HG03432 (cell line): ENCODE measurements at regions not wholly inside any gene's neighbourhood (a gene's known extent, or its start where the extent isn't known, plus 50 kb on each side); places are given as distances from the start of the nearest gene placed in this dataset.
"Not testable (repeated sequence)": the region's sequence is repeated elsewhere in the genome, so short reads cannot be mapped to it uniquely, and the experiment has no call there.

ENCODE experiments used
- ATAC-seq: cut with Tn5 transposase; IDR thresholded peaks from one replicate; pipeline ENCODE4 v1.9.1; 2021; ENCODE audit warnings: mild to moderate bottlenecking, moderate library complexity; ENCODE audit not compliant: unreplicated experiment

DNA sequence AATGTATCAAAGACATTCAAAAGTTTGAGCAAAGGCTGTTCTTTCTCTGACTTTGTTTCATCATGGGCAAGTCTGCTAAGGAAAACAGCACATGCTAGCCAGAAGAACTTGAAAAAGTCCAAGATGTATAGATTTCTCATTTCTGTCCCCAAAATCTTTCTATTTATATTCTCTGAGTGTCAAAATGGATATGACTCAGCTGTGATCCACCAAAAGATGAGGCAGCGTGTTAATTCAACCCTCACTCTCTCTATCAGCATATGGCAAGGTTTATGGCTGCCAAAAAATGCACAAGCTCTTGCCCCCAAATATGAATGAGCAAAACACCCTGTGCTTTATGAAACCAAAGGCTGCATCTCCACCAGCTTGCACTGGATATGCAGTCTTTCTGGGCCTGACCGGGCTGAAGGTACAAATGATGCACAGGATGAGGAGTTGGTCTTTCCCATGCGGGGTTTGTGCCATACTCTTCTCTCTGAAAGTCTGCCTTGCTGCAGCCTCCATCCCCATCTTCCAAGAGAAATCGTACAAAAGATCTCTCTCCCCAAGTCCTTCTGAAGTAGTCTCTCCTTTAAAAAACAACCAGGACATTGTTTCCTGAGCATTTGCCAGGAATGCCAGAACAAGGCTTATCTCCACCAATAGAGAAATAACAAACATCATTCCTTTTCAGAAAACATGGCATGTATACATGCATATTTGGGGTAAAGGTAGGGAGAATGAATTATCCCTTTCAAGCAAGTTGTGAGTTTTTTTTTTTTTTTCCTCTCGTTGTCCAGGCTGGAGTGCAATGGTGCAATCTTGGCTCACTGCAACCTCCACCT is 203.4 kb downstream of the TMX1 start:
- no peak for ATAC-seq

DNA sequence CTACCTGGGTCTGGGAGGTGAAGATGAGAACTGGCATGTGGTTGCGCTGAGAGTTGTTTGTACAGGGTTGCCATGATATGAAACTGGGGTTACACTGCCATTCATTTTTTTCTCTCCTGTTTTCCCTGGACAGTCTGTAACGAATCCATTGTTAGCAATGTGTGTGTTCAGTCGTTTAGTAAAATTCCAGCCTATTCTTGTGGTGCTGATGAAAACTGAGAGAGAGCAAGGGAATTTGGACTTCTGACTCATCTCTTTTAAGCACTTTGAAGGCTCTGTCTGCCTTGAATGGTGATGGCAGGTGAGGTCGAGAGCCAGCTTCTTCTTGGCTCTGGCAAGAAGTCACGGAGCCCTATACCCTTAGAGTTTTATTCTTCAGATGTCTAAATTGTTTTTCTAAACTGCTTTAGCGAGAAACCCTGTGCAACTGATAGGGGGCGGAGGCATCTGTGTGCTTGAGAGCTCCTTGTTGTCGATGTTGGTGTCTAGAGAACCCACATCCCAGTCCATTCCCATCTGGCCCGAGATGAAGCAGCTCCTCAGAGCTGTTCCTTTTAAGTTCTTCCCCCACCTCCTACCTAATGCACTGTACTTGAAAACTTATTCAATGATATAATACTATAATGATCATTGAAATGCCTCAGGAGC is 204.4 kb downstream of the TMX1 start:
- ATAC-seq, result no peak

GRCh38 chr14:51445001-51445390 is 204.9 kb downstream of the TMX1 start:
- no peak for ATAC-seq

- ATAC-seq, result no peak
These were observed 204.9 kb upstream of the FRMD6 start for GRCh38 chr14:51446771-51447170.

- no peak for ATAC-seq
These were observed 204.3 kb upstream of the FRMD6 start for GRCh38 chr14:51447411-51447810.

GRCh38 chr14:51448831-51449670 is 202.7 kb upstream of the FRMD6 start:
- ATAC-seq, result no peak

DNA sequence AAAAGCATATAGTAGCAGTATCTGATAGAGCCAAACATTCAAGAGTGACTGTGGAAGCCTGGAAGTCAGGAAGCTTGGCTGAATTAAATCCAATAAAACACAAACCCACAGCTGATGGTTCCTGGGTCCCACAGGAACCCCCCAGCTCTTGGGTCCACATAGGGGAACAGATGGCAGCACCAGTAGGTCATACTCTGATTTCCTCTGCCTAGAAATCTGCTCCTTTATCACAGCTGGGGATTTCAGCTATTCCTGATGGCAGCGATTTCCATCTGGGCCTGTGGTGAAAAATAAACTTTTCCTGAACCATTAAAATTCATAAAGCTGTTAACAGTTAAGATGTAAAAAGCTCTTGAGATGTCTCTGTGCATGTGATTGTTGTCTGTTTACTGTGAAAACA is 202.0 kb upstream of the FRMD6 start:
- no peak for ATAC-seq

DNA sequence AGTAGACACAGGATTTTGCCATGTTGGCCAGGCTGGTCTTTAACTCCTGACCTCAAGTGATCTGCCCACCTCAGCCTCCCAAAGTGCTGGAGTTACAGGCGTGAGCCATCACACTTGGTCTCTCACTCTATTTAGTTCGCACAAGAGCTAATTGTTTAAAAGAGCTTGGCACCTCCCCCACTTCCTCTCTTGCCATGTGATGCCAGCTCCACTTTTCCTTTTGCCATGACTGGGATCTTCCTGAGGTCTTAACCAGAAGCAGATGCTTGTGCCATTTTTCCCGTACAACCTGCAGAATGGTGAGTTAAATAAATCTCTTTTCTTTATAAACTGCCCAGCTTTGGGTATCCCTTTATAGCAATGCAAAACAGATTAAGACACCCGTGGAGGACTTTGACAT is 200.1 kb upstream of the FRMD6 start:
- no peak for ATAC-seq

DNA sequence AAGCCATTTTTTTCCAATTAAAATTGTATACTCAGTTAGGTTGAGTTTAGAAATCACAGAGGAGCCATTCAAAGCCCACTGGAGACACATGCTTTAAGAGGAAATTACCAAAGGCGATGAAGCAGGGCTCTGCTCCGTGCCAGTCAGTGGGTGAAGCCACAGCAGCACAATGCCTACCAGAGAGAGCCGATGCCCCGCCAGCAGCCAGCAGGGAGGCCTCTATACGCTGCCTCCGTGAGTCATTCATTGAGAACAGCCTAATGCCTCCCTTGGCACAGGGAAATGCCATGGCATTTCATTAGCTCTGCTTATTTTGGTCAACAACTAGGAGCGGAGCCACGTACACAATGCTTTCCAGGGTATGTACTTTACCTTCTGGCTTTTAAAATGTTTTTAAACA is 197.8 kb upstream of the FRMD6 start:
- ATAC-seq, result no peak

DNA sequence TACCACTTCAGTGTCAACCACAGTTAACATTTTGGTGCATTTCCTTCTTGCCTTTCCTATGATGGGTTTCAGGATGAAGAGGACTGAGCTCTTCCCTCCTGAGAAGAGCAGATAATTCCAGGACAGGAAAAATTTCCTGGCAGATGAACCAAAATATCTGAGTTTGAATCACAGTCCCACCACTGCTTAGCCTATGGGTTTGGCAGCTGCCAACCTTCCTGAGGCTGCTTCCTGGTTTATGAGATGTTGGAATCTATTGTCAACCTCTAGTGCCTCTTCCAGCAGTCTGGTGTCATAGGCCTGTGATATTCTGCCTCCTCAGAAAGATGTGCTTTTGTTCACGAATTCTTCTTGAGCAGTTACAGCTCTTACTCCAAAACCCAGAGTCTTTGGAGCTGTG is 197.4 kb upstream of the FRMD6 start:
- ATAC-seq, result no peak

DNA sequence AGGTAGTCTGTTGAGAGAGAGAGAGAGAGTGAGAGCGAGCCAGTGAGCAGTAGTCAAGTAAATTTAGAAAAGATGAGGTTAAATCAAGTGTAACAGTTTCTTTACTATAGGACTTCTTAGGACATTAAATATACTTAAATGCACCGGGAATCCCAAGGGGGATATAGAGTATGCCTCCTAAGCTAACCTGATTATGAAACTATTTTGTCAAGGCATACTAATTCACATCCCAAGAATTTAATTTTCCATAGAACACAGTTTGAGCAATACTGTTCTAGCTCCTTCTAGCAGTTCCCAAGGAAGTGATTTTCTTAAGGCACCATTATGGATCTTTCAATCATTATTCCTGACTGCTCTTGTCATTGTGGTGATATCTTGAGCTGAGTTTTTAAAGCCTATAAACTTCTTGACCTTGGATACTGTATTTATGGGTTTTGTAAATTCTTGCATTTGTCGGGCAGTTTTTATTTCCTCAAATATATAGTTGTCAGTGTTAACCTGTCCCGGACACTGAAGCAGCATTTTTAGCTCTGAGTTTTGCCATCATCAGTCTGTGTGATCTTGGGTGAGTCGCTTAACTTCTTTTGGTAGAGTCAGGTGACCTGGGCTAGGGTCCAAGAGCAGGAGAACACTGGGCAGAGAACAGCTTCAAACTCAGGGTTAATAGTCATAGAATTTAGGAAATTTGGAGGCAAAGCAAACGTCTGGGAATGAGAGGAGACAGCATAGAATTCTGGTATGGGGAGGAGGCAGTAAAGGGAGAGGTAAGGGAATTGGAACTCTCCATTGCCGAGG is 196.5 kb upstream of the FRMD6 start:
- ATAC-seq, result no peak

DNA sequence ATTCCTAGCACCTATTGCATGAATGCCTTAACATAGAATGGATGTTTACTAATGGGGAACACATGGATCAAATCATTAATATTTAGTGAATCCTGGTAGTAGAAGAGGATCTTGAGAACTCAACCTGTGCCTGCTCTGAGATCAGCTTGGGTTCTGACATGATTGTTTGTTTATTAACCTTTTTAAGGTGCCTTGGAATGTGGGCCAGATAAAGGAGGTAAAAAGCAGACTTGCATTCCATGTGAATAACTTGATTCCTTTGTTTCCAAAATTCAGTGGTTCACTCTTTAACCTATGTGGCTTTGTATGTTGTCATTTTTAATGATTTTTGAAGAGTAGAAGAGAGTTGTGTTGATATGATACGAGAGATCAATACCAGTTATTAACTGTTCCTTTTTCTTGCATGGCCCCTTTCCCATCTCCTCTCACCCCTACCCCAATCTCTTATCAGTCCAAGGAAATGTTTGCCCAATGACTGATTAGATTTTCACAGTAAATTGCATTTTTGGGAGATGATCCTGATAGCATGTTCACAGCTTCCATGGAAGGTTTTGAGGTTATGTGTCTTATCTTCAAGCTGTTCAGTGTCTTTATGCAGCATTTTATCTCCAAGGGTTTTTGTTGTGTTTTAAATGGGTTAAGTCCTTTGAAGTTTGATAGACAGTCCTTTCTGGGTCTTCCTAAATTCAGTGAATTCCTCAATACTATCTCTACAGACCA is 193.7 kb upstream of the FRMD6 start:
- ATAC-seq, result no peak

- ATAC-seq, result no peak
These were observed 193.2 kb upstream of the FRMD6 start for GRCh38 chr14:51458563-51458955.

GRCh38 chr14:51460011-51460410 is 191.7 kb upstream of the FRMD6 start:
- no peak for ATAC-seq

DNA sequence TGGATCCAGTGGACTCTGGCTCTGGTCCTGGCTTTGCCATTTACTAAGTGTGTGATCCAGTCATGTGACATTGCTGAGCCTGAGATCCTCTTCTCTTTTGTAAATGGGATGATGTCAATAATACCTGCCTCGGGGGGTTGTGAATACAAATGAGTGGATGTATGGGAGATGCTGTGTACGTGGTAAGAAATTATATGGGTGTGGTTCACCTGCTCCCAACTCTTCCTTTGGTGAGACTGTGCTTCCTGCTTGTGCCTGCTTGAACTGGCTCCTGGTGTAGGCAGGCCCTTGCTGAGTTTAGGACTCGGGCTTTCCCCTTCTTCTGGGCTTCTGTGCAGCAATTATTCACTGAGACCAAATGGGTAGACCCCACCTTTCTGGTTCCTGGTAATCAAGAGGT is 189.5 kb upstream of the FRMD6 start:
- no peak for ATAC-seq

DNA sequence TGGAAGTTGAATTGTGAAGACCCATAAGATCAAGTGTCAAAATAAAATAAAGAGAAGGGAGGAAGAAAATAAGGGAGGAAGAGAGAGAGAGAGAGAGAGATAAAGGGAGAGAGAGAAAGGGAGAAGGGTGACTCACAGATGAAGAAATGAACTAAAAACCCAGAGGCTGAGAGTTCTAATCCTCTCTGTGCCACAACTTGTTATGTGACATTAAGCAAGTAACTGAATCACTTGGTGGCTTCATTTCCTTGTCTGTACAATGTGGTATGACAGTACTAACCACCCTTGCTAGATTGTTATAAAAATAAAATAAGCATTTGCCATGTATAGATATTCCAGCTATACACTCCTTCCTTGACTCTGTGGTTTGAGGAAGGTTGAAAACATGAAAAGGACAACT is 189.0 kb upstream of the FRMD6 start:
- ATAC-seq, result no peak

- no peak for ATAC-seq
These were observed 188.2 kb upstream of the FRMD6 start for GRCh38 chr14:51463461-51463860.

DNA sequence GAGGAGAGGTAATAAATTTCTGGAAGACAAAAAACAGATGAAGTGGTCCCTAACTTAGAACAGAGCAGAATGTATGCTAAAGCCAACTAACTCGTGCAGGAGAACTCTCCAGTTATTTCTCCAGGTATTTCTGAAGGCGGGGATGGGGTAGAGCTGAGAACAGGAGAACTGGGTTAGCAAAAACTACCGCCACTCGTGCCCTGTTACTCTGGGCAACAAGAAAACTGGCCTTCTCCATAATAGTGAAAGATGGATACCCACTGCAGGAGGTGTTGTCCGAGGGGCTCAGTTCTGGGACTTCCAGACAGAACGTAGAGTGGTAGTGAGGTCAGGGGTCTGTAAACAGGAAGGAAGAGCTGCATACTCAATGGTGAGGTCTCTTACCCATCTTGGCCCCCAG is 187.3 kb upstream of the FRMD6 start:
- ATAC-seq, result no peak

GRCh38 chr14:51465486-51465885 is 186.2 kb upstream of the FRMD6 start:
- no peak for ATAC-seq

- not testable (repeated sequence) for ATAC-seq
These were observed 184.3 kb upstream of the FRMD6 start for GRCh38 chr14:51467392-51467791.
